Endothelial cell of umbilical vein (primary cell): ENCODE measurements at regions not wholly inside any gene's neighbourhood (a gene's known extent, or its start where the extent isn't known, plus 50 kb on each side); places are given as distances from the start of the nearest gene placed in this dataset.

Experiments
- BruUV-seq: library from RNA; stranded (reverse); fragments of 400-500 nt; replicated peaks from 2 replicates; lab custom pipeline; 2021; lab: Mats Ljungman, UMichigan
- CTCF ChIA-PET: fragments of 300-600, 350-600 bp; sonication (Branson Sonifier 250); formaldehyde crosslinking; loops from one replicate; lab custom pipeline; 2021; ENCODE audit warnings: antibody characterized with exemption, inconsistent platforms; lab: Charles Lee
- POLR2A ChIA-PET: fragments of 300-600, 350-600 bp; sonication (Branson Sonifier 250); formaldehyde crosslinking; loops from one replicate; lab custom pipeline; 2021; ENCODE audit warnings: antibody characterized with exemption, inconsistent platforms; lab: Charles Lee
- DNase-seq: peaks from one replicate; pipeline ENCODE4 v3.0.0-alpha.2; 2011; ENCODE audit warnings: low read depth, low spot score
- FAIRE-seq: peaks from 2 replicates; lab custom pipeline; 2011; peaks lifted over from hg19 to GRCh38; lab: Jason Lieb, UNC
- H2AFZ ChIP-seq: 2 replicates; pipeline ENCODE4 v1.6.0; 2012; ENCODE audit warnings: low read depth, low read length, control low read depth, inconsistent platforms
- H3K27ac ChIP-seq: 2 replicates; pipeline ENCODE4 v1.5.1; 2011; ENCODE audit warnings: low read depth, mild to moderate bottlenecking, control low read depth, low read length, moderate library complexity; ENCODE audit not compliant: insufficient read depth
- H3K27me3 ChIP-seq, 2 experiments: 2 replicates each; pipeline versions ENCODE4 v1.6.0 to v1.6.1; 2011; ENCODE audit warnings: low read length in 2 of 2, mixed read lengths in 1 of 2; ENCODE audit not compliant: control insufficient read depth in 2 of 2, insufficient read depth in 2 of 2
- H3K36me3 ChIP-seq, 2 experiments: 2 replicates in 1 of 2; 3 replicates in 1 of 2; pipeline ENCODE4 v1.5.1; 2011; ENCODE audit warnings: low read length in 2 of 2, mild to moderate bottlenecking in 1 of 2, moderate library complexity in 1 of 2; ENCODE audit not compliant: control insufficient read depth in 2 of 2, insufficient read depth in 2 of 2; ENCODE audit errors: extremely low read depth in 1 of 2
- H3K4me1 ChIP-seq: 3 replicates; pipeline ENCODE4 v1.5.1; 2011; ENCODE audit warnings: mild to moderate bottlenecking, low read length; ENCODE audit not compliant: control insufficient read depth, insufficient read depth; ENCODE audit errors: extremely low read depth
- H3K4me2 ChIP-seq: 2 replicates; pipeline ENCODE4 v1.6.1; 2011; ENCODE audit warnings: low read length, control low read depth, mixed read lengths; ENCODE audit not compliant: insufficient read depth
- H3K4me3 ChIP-seq, 3 experiments: fragments of 200-600 bp in 1 of 3; sonication (generic), shearing (Covaris generic) in 1 of 3; replicated peaks in 1 of 3; 2 replicates each; pipeline ENCODE4 v1.5.1; 2011 to 2016; ENCODE audit warnings: control low read depth in 3 of 3, low read length in 3 of 3, mild to moderate bottlenecking in 2 of 3, inconsistent platforms in 1 of 3, low read depth in 1 of 3, moderate library complexity in 1 of 3; ENCODE audit not compliant: insufficient read depth in 1 of 3
- H3K79me2 ChIP-seq: 2 replicates; pipeline ENCODE4 v1.6.0; 2012; ENCODE audit warnings: low read length, inconsistent platforms; ENCODE audit not compliant: control insufficient read depth, insufficient read depth
- H3K9ac ChIP-seq: replicated peaks from 2 replicates; pipeline ENCODE3; 2011; ENCODE audit warnings: low read length, control low read depth; ENCODE audit not compliant: insufficient read depth; ENCODE audit errors: extremely low read depth
- H3K9me1 ChIP-seq: replicated peaks from 3 replicates; pipeline ENCODE4 v1.6.0; 2011; ENCODE audit warnings: mild to moderate bottlenecking, low read length; ENCODE audit not compliant: control insufficient read depth, insufficient read depth; ENCODE audit errors: extremely low read depth
- H3K9me3 ChIP-seq: replicated peaks from 2 replicates; pipeline ENCODE4 v1.5.1; 2012; ENCODE audit warnings: low read length, inconsistent platforms; ENCODE audit not compliant: control insufficient read depth, insufficient read depth
- H4K20me1 ChIP-seq: replicated peaks from 2 replicates; pipeline ENCODE3; 2011; ENCODE audit warnings: mild to moderate bottlenecking, low read length; ENCODE audit not compliant: control insufficient read depth, insufficient read depth; ENCODE audit errors: extremely low read depth
- EZH2 ChIP-seq: IDR thresholded peaks from 2 replicates; pipeline ENCODE4 v1.6.1; 2012; ENCODE audit warnings: borderline replicate concordance, low read depth, mild to moderate bottlenecking, moderate library complexity, low read length, inconsistent platforms; ENCODE audit not compliant: severe bottlenecking
- FOS ChIP-seq: IDR thresholded peaks from 2 replicates; pipeline ENCODE4 v1.6.1; 2011; ENCODE audit warnings: mild to moderate bottlenecking, low read length, moderate library complexity, borderline replicate concordance; ENCODE audit not compliant: insufficient read depth
- GATA2 ChIP-seq: IDR thresholded peaks from 2 replicates; pipeline ENCODE4 v1.7.0; 2011; ENCODE audit warnings: low read depth, mild to moderate bottlenecking, moderate library complexity, mixed read lengths, low read length; ENCODE audit not compliant: insufficient read length, insufficient read depth
- JUN ChIP-seq: IDR thresholded peaks from 2 replicates; pipeline ENCODE4 v1.6.1; 2011; ENCODE audit warnings: borderline replicate concordance, low read depth; ENCODE audit not compliant: insufficient read length, insufficient read depth
- MYC ChIP-seq: IDR thresholded peaks from one replicate; pipeline ENCODE4 v1.6.1; 2011; ENCODE audit warnings: mild to moderate bottlenecking, low read depth, low read length
- POLR2A ChIP-seq: IDR thresholded peaks from 2 replicates; pipeline ENCODE4 v1.6.1; 2012; ENCODE audit warnings: low read depth, mild to moderate bottlenecking, control low read depth, low read length
- POLR2AphosphoS5 ChIP-seq: IDR thresholded peaks from 2 replicates; pipeline ENCODE4 v1.6.1; 2012; ENCODE audit warnings: low read depth, mild to moderate bottlenecking, control low read depth, low read length, moderate library complexity; ENCODE audit not compliant: insufficient read depth
- dilution Hi-C: fragments of 300-500 bp; cut with MboI; formaldehyde crosslinking; loops from one replicate; pipeline ENCODE4 v1.15.0; 2019; ENCODE audit warnings: low sequenced_read_pairs; ENCODE audit not compliant: extremely low pct_ligation_motif_present
- intact Hi-C: fragments of 100-400 bp; cut with micrococcal nuclease; formaldehyde crosslinking; loops from one replicate; pipeline ENCODE4 v1.10.0; 2022
- TF ChIP-seq, protein P1 (sequence below), 2 donors: IDR thresholded peaks; 1 replicate in 1 of 2; 2 replicates in 1 of 2; pipeline ENCODE4 v1.5.1; 2011; ENCODE audit warnings: low read length in 2 of 2, mild to moderate bottlenecking in 2 of 2, moderate library complexity in 2 of 2, control low read depth in 1 of 2, inconsistent platforms in 1 of 2, low read depth in 1 of 2; ENCODE audit not compliant: insufficient read depth in 1 of 2; ENCODE audit errors: extremely low read depth in 1 of 2
- TF ChIP-seq, protein P2 (sequence below): IDR thresholded peaks from 2 replicates; pipeline ENCODE4 v1.6.1; 2011; ENCODE audit not compliant: insufficient read depth, insufficient read length

DNA sequence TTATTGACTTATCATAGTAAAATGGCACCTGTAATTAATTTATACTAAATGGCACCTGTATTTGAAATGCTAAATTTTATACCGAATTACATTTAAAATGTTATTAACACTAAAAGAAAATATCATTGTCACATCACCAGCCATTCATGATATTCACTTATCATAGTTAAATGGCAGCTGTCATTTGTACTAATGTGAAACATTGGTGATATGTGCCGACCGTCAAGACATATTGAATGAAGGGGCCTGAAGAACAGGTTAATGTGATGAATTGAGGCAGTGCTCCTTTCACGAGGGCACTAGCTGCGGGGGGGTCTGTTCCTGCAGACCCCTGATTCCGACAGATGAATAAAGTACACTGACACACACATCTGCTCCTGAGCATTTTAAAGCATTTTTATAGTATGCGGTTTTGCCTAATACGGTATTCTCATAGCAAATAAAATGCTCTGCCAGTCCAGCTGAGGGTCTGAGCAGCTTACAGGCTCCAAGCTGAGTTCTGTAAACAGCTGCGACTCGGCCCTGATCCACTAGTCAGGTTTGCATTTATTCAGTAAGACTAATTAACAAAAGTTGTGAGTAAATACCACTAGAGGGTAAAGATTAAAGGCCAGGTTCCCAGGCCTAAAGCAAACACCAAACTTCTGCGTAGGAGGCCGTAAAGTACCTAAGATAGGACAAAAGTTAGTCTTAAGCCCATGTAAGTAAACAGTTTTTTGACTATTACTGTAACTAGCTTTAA is 593.4 kb upstream of the NETO1 start:
- Histone ChIP-seq H3K9me3 (peaks cover 4% of the 10 kb centered on the region), H3K27me3 (no peaks in the 10 kb centered on the region), H3K79me2 (no peaks in the 10 kb centered on the region), H3K27ac (no peak overlapping the region), H3K9me1 (no peaks in the 10 kb centered on the region), H3K4me2 (no peak overlapping the region), H3K4me3 (no peak overlapping the region), H2AFZ (no peak overlapping the region), H3K4me1 (no peaks in the 10 kb centered on the region), H3K36me3 (no peaks in the 10 kb centered on the region), H3K9ac (no peak overlapping the region), H4K20me1 (no peaks in the 10 kb centered on the region)
- ChIA-PET CTCF (no interaction called here), POLR2A (no interaction called here)
- dilution Hi-C loops (no loop called here), intact Hi-C loops (no loop called here)
- FAIRE-seq (no peak), DNase-seq (no peak)
- TF ChIP-seq MYC (no peak), EZH2 (no peak), JUN (no peak)
- BruUV-seq = no TSS peak

DNA sequence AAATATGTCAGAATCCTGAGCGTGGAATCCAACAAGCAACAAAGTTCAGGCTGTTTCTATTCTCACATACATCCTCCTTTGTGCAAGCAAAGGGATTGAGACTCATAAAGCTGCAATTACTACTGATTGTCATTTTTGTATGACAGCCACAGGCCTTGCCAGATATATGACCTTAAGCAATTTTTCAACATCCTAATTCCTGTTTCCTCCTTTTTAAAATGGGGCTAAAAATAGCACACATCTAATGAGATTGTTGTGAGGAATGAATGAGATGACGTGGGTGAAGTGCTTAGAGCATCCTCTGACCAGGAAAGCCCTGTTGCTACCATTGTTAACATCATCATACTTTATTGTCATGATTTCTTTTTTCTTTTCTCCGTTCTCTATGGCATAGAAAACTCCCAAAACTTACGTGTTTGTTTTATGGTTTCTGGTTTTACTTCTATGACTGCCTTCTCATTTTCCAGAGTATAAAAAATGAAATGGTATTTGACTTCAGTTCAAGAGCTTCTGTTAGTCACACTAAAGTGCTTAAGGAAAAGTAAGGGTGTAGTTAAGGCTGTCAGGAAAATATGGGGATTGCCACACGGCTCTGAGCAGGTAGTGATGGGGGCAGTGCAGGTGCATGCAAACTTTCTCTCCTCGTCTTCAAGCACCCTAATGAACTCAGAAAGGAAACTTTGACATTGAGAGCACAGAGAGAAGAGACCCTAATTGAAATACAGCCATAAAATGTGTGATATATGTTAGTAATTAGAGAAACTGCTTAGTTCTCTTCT is 590.6 kb upstream of the NETO1 start:
- TF ChIP-seq, protein P1, sequence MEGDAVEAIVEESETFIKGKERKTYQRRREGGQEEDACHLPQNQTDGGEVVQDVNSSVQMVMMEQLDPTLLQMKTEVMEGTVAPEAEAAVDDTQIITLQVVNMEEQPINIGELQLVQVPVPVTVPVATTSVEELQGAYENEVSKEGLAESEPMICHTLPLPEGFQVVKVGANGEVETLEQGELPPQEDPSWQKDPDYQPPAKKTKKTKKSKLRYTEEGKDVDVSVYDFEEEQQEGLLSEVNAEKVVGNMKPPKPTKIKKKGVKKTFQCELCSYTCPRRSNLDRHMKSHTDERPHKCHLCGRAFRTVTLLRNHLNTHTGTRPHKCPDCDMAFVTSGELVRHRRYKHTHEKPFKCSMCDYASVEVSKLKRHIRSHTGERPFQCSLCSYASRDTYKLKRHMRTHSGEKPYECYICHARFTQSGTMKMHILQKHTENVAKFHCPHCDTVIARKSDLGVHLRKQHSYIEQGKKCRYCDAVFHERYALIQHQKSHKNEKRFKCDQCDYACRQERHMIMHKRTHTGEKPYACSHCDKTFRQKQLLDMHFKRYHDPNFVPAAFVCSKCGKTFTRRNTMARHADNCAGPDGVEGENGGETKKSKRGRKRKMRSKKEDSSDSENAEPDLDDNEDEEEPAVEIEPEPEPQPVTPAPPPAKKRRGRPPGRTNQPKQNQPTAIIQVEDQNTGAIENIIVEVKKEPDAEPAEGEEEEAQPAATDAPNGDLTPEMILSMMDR (IDR thresholded peaks at IDR 0.05; ENCODE audit: extremely low read depth in 1 of 2, insufficient read depth in 1 of 2, low read depth in 1 of 2, low read length in 2 of 2) = no peak
- TF ChIP-seq JUN = no peak
- no peak for TF ChIP-seq MYC
- TF ChIP-seq, protein P2, sequence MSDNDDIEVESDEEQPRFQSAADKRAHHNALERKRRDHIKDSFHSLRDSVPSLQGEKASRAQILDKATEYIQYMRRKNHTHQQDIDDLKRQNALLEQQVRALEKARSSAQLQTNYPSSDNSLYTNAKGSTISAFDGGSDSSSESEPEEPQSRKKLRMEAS = no peak
- no peak for TF ChIP-seq FOS
- TF ChIP-seq POLR2A = no peak
- no peak for TF ChIP-seq POLR2AphosphoS5
- no peak for TF ChIP-seq GATA2
- no peak for TF ChIP-seq EZH2

More for the DNA sequence above, 590.6 kb upstream of the NETO1 start:
- no peak overlapping the region for H3K4me2 ChIP-seq
- H3K9me3 ChIP-seq = peaks cover 2% of the 10 kb centered on the region
- H3K9ac ChIP-seq = no peak overlapping the region
- H3K27ac ChIP-seq = no peak overlapping the region
- POLR2A ChIA-PET = no interaction called here
- H3K4me3 ChIP-seq = no peak overlapping the region
- H3K79me2 ChIP-seq = no peaks in the 10 kb centered on the region
- no peak for DNase-seq
- no peak overlapping the region for H2AFZ ChIP-seq
- no peaks in the 10 kb centered on the region for H4K20me1 ChIP-seq
- intact Hi-C loops (no loop called here), dilution Hi-C loops (no loop called here)
- no peaks in the 10 kb centered on the region for H3K27me3 ChIP-seq
- no peak for FAIRE-seq
- no peaks in the 10 kb centered on the region for H3K9me1 ChIP-seq
- BruUV-seq = no TSS peak
- no peaks in the 10 kb centered on the region for H3K36me3 ChIP-seq
- CTCF ChIA-PET = no interaction called here
- H3K4me1 ChIP-seq = no peaks in the 10 kb centered on the region
